ENCODE measurements at regions not wholly inside any gene's neighbourhood (a gene's known extent, or its start where the extent isn't known, plus 50 kb on each side); places are given as distances from the start of the nearest gene placed in this dataset.

DNA sequence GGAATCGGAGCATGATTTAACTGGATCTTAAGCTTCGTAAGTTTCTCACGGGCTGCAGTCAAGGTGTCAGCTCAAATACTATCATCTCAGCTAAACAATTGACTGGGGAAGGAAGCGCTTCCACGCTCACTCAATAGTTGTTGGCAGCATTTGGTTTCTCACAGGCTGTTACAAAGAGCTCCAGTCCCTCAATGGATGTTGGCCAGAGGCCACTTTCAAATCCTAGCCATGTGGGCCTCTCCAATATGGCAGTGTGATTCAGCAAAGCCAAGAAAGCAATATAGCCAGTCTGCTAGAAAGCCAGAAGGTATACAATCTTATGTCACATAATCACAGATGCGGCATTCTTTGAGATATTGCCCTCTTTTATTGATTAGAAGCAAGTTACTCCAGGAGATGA lies 98.3 kb upstream of the PHACTR1 start:
- ChIA-PET CTCF (no interaction called here), POLR2A (ENCODE audit: low non-redundant PET) (no interaction called here)
- Histone ChIP-seq H3K4me3 (ENCODE audit: low read depth, low read length, poor library complexity, severe bottlenecking) (no peak overlapping the region), H3K4me1 (ENCODE audit: insufficient read depth, low read length, poor library complexity, severe bottlenecking) (no peaks in the 10 kb centered on the region), H3K27ac (ENCODE audit: low read depth, low read length, poor library complexity, severe bottlenecking) (no peak overlapping the region), H3K36me3 (ENCODE audit: insufficient read depth, low read length, poor library complexity, severe bottlenecking) (no peaks in the 10 kb centered on the region), H3K9me3 (ENCODE audit: low read depth, low read length, poor library complexity, severe bottlenecking) (no peaks in the 10 kb centered on the region), H3K27me3 (replicated peaks; ENCODE audit: insufficient read depth, low read depth, low read length, poor library complexity) (no peaks in the 10 kb centered on the region)
- DNase-seq (ENCODE audit: low spot score), result no peak
- BruUV-seq (replicated peaks), result no TSS peak
- TF ChIP-seq, protein P1, sequence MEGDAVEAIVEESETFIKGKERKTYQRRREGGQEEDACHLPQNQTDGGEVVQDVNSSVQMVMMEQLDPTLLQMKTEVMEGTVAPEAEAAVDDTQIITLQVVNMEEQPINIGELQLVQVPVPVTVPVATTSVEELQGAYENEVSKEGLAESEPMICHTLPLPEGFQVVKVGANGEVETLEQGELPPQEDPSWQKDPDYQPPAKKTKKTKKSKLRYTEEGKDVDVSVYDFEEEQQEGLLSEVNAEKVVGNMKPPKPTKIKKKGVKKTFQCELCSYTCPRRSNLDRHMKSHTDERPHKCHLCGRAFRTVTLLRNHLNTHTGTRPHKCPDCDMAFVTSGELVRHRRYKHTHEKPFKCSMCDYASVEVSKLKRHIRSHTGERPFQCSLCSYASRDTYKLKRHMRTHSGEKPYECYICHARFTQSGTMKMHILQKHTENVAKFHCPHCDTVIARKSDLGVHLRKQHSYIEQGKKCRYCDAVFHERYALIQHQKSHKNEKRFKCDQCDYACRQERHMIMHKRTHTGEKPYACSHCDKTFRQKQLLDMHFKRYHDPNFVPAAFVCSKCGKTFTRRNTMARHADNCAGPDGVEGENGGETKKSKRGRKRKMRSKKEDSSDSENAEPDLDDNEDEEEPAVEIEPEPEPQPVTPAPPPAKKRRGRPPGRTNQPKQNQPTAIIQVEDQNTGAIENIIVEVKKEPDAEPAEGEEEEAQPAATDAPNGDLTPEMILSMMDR (conservative IDR thresholded peaks at IDR 0.05; ENCODE audit: low read depth, low read length), result no peak
- no peak for TF ChIP-seq EZH2 (IDR thresholded peaks at IDR 0.05; ENCODE audit: borderline replicate concordance, low read depth, low read length, poor library complexity, severe bottlenecking)
- intact Hi-C loops (cut with micrococcal nuclease; ENCODE audit: unreplicated experiment), result no loop called here

GRCh38 chr6:12621754-12622153 lies 94.8 kb upstream of the PHACTR1 start:
- CTCF ChIA-PET, result no interaction called here
- H3K27me3 ChIP-seq (replicated peaks; ENCODE audit: insufficient read depth, low read depth, low read length, poor library complexity), result no peaks in the 10 kb centered on the region
- H3K27ac ChIP-seq (ENCODE audit: low read depth, low read length, poor library complexity, severe bottlenecking), result no peak overlapping the region
- intact Hi-C loops (cut with micrococcal nuclease; ENCODE audit: unreplicated experiment), result no loop called here
- DNase-seq (ENCODE audit: low spot score), result no peak
- BruUV-seq (replicated peaks), result no TSS peak
- TF ChIP-seq, protein P1 (conservative IDR thresholded peaks at IDR 0.05; ENCODE audit: low read depth, low read length), result no peak
- TF ChIP-seq EZH2 (IDR thresholded peaks at IDR 0.05; ENCODE audit: borderline replicate concordance, low read depth, low read length, poor library complexity, severe bottlenecking), result no peak
- H3K4me1 ChIP-seq (ENCODE audit: insufficient read depth, low read length, poor library complexity, severe bottlenecking), result peaks cover 3% of the 10 kb centered on the region
- no peaks in the 10 kb centered on the region for H3K36me3 ChIP-seq (ENCODE audit: insufficient read depth, low read length, poor library complexity, severe bottlenecking)
- POLR2A ChIA-PET (ENCODE audit: low non-redundant PET), result no interaction called here
- no peak overlapping the region for H3K4me3 ChIP-seq (ENCODE audit: low read depth, low read length, poor library complexity, severe bottlenecking)
- no peaks in the 10 kb centered on the region for H3K9me3 ChIP-seq (ENCODE audit: low read depth, low read length, poor library complexity, severe bottlenecking)

DNA sequence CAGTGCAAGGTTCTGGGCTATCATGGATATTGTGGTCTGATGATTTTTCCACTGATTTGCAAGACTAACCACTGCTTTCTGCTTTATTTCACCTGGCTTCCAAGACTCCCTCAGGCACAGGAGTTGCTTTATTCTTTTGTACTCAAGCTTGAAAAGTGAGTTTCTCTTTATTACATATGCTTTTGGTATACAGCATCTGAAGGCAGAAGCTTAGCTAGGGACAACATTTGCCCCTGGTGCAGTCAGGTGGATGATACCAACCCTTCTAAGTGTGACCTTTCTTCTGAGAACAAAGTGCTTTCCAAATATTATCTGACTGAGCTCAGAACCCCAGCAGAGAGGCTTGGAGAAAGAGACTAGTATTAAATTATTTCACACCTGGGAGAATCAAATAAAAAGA lies 94.0 kb upstream of the PHACTR1 start:
- H3K27me3 ChIP-seq (replicated peaks; ENCODE audit: insufficient read depth, low read depth, low read length, poor library complexity), result no peaks in the 10 kb centered on the region
- CTCF ChIA-PET, result no interaction called here
- no peaks in the 10 kb centered on the region for H3K9me3 ChIP-seq (ENCODE audit: low read depth, low read length, poor library complexity, severe bottlenecking)
- H3K27ac ChIP-seq (ENCODE audit: low read depth, low read length, poor library complexity, severe bottlenecking), result no peak overlapping the region
- no TSS peak for BruUV-seq (replicated peaks)
- no peaks in the 10 kb centered on the region for H3K36me3 ChIP-seq (ENCODE audit: insufficient read depth, low read length, poor library complexity, severe bottlenecking)
- no peak overlapping the region for H3K4me3 ChIP-seq (ENCODE audit: low read depth, low read length, poor library complexity, severe bottlenecking)
- no peak for TF ChIP-seq EZH2 (IDR thresholded peaks at IDR 0.05; ENCODE audit: borderline replicate concordance, low read depth, low read length, poor library complexity, severe bottlenecking)
- TF ChIP-seq, protein P1 (conservative IDR thresholded peaks at IDR 0.05; ENCODE audit: low read depth, low read length), result no peak
- POLR2A ChIA-PET (ENCODE audit: low non-redundant PET), result no interaction called here
- no peak for DNase-seq (ENCODE audit: low spot score)
- peaks cover 11% of the 10 kb centered on the region for H3K4me1 ChIP-seq (ENCODE audit: insufficient read depth, low read length, poor library complexity, severe bottlenecking)
- intact Hi-C loops (cut with micrococcal nuclease; ENCODE audit: unreplicated experiment), result no loop called here
